Bronchial epithelial cell (primary cell): ENCODE measurements at regions not wholly inside any gene's neighbourhood (a gene's known extent, or its start where the extent isn't known, plus 50 kb on each side); places are given as distances from the start of the nearest gene placed in this dataset.

Source experiments
- DNase-seq: peaks from one replicate; pipeline ENCODE4 v3.0.0-alpha.2; 2010; ENCODE audit warnings: low read depth
- FAIRE-seq: peaks from 2 replicates; lab custom pipeline; 2011; peaks lifted over from hg19 to GRCh38; lab: Jason Lieb, UNC
- H3K27me3 ChIP-seq: 2 replicates; pipeline ENCODE4 v1.5.1; 2011; ENCODE audit warnings: low read length; ENCODE audit not compliant: control insufficient read depth, insufficient read depth
- H3K36me3 ChIP-seq: 2 replicates; pipeline ENCODE4 v1.5.1; 2011; ENCODE audit warnings: low read length; ENCODE audit not compliant: control insufficient read depth, insufficient read depth
- H3K4me3 ChIP-seq: 2 replicates; pipeline ENCODE4 v1.5.1; 2011; ENCODE audit warnings: mild to moderate bottlenecking, low read depth, low read length, control low read depth
- CTCF ChIP-seq: IDR thresholded peaks from 2 replicates; pipeline ENCODE4 v1.5.1; 2011; ENCODE audit warnings: mild to moderate bottlenecking, moderate library complexity, low read length, control low read depth, inconsistent platforms; ENCODE audit not compliant: insufficient read depth, severe bottlenecking

- H3K36me3 ChIP-seq = no peaks in the 10 kb centered on the region
- no peaks in the 10 kb centered on the region for H3K27me3 ChIP-seq
- no peak for TF ChIP-seq CTCF
- DNase-seq (no peak), FAIRE-seq (no peak)
- H3K4me3 ChIP-seq = no peak overlapping the region
Measured at GRCh38 chr6:94367316-94367715, 948.0 kb upstream of the EPHA7 start.

- FAIRE-seq (no peak), DNase-seq (no peak)
- H3K27me3 ChIP-seq = no peaks in the 10 kb centered on the region
- no peaks in the 10 kb centered on the region for H3K36me3 ChIP-seq
- no peak for TF ChIP-seq CTCF
- H3K4me3 ChIP-seq = no peak overlapping the region
Measured at GRCh38 chr6:94362061-94362864, 942.9 kb upstream of the EPHA7 start.

GRCh38 chr6:94361304-94362060, 942.1 kb upstream of the EPHA7 start:
- no peak overlapping the region for H3K4me3 ChIP-seq
- DNase-seq (no peak), FAIRE-seq (no peak)
- H3K36me3 ChIP-seq = no peaks in the 10 kb centered on the region
- H3K27me3 ChIP-seq = no peaks in the 10 kb centered on the region
- no peak for TF ChIP-seq CTCF

GRCh38 chr6:94357381-94357980, 938.1 kb upstream of the EPHA7 start:
- H3K36me3 ChIP-seq = no peaks in the 10 kb centered on the region
- no peak overlapping the region for H3K4me3 ChIP-seq
- no peak for TF ChIP-seq CTCF
- FAIRE-seq (no peak), DNase-seq (peak; percentile 2)
- no peaks in the 10 kb centered on the region for H3K27me3 ChIP-seq

GRCh38 chr6:94350833-94351232, 931.5 kb upstream of the EPHA7 start:
- no peaks in the 10 kb centered on the region for H3K27me3 ChIP-seq
- DNase-seq = no peak
- H3K36me3 ChIP-seq = no peaks in the 10 kb centered on the region
- TF ChIP-seq CTCF = no peak
- no peak overlapping the region for H3K4me3 ChIP-seq
- no peak for FAIRE-seq
